ENCODE measurements at regions not wholly inside any gene's neighbourhood (a gene's known extent, or its start where the extent isn't known, plus 50 kb on each side); places are given as distances from the start of the nearest gene placed in this dataset.
A peak's percentile ranks its signal among the peaks of the same experiment; 100 is the strongest.

GRCh38 chr18:45253056-45253565, 362.2 kb upstream of the SLC14A2 start:
- intact Hi-C loops (cut with DNase I), result no loop called here
- no peak for TF ChIP-seq CTCF (IDR thresholded peaks at IDR 0.05)
- Histone ChIP-seq H3K27ac (peak overlapping the region; percentile 6), H3K36me3 (no peaks in the 10 kb centered on the region), H3K4me1 (peaks cover 25% of the 10 kb centered on the region), H3K9me3 (no peaks in the 10 kb centered on the region), H3K4me3 (no peak overlapping the region), H3K27me3 (no peaks in the 10 kb centered on the region)
- DNase-seq (no peak), ATAC-seq (no peak)

GRCh38 chr18:45253973-45254708, 361.1 kb upstream of the SLC14A2 start:
- intact Hi-C loops (cut with DNase I), result no loop called here
- no peak for TF ChIP-seq CTCF (IDR thresholded peaks at IDR 0.05)
- DNase-seq, result no peak
- no peak for ATAC-seq
- H3K4me3 ChIP-seq, result no peak overlapping the region
- no peaks in the 10 kb centered on the region for H3K9me3 ChIP-seq
- H3K27ac ChIP-seq, result peak overlapping the region; percentile 70
- H3K27me3 ChIP-seq, result no peaks in the 10 kb centered on the region
- peaks cover 14% of the 10 kb centered on the region for H3K4me1 ChIP-seq
- H3K36me3 ChIP-seq, result no peaks in the 10 kb centered on the region

- H3K36me3 ChIP-seq, result no peaks in the 10 kb centered on the region
- no peak overlapping the region for H3K4me3 ChIP-seq
- no peaks in the 10 kb centered on the region for H3K9me3 ChIP-seq
- intact Hi-C loops (cut with DNase I), result no loop called here
- H3K27ac ChIP-seq, result peak overlapping the region; percentile 70
- no peak for TF ChIP-seq CTCF (IDR thresholded peaks at IDR 0.05)
- peaks cover 13% of the 10 kb centered on the region for H3K4me1 ChIP-seq
- no peaks in the 10 kb centered on the region for H3K27me3 ChIP-seq
- peak; percentile 54 for ATAC-seq
- no peak for DNase-seq
These were observed 360.6 kb upstream of the SLC14A2 start for GRCh38 chr18:45254709-45255082.

- Histone ChIP-seq H3K9me3 (no peaks in the 10 kb centered on the region), H3K4me1 (peaks cover 13% of the 10 kb centered on the region), H3K36me3 (no peaks in the 10 kb centered on the region), H3K27ac (peak overlapping the region; percentile 70), H3K27me3 (no peaks in the 10 kb centered on the region), H3K4me3 (no peak overlapping the region)
- intact Hi-C loops (cut with DNase I), result no loop called here
- TF ChIP-seq CTCF (IDR thresholded peaks at IDR 0.05), result no peak
- ATAC-seq (peak; percentile 66), DNase-seq (no peak)
These were observed 359.9 kb upstream of the SLC14A2 start for GRCh38 chr18:45255197-45255890.

- Histone ChIP-seq H3K27ac (no peak overlapping the region), H3K9me3 (no peaks in the 10 kb centered on the region), H3K4me3 (no peak overlapping the region), H3K4me1 (peaks cover 6% of the 10 kb centered on the region), H3K27me3 (no peaks in the 10 kb centered on the region), H3K36me3 (no peaks in the 10 kb centered on the region)
- DNase-seq, result no peak
- ATAC-seq, result no peak
- intact Hi-C loops (cut with DNase I), result no loop called here
- no peak for TF ChIP-seq CTCF (IDR thresholded peaks at IDR 0.05)
These were observed 355.2 kb upstream of the SLC14A2 start for GRCh38 chr18:45260125-45260524.

Data from upper lobe of right lung (tissue), 1 donor.